Esophagus muscularis mucosa (tissue), 4 donors: ENCODE measurements at regions not wholly inside any gene's neighbourhood (a gene's known extent, or its start where the extent isn't known, plus 50 kb on each side); places are given as distances from the start of the nearest gene placed in this dataset.

Experiments used
- CTCF ChIP-seq, 3 experiments: fragments of 200-600 bp in 2 of 3; fragments of 450-650 bp in 1 of 3; sonication (generic) in 2 of 3; IDR thresholded peaks; one replicate each; pipeline ENCODE4 v1.5.1; 2017 to 2019; ENCODE audit warnings: antibody characterized with exemption in 3 of 3, mild to moderate bottlenecking in 2 of 3, moderate library complexity in 1 of 3
- EP300 ChIP-seq: sonication (generic); formaldehyde crosslinking; IDR thresholded peaks from one replicate; pipeline ENCODE4 v1.6.1; 2017; ENCODE audit warnings: antibody characterized with exemption
- POLR2A ChIP-seq: fragments of 450-650 bp; IDR thresholded peaks from one replicate; pipeline ENCODE4 v1.6.1; 2017; ENCODE audit warnings: antibody characterized with exemption, moderate library complexity, mild to moderate bottlenecking, low read depth

DNA sequence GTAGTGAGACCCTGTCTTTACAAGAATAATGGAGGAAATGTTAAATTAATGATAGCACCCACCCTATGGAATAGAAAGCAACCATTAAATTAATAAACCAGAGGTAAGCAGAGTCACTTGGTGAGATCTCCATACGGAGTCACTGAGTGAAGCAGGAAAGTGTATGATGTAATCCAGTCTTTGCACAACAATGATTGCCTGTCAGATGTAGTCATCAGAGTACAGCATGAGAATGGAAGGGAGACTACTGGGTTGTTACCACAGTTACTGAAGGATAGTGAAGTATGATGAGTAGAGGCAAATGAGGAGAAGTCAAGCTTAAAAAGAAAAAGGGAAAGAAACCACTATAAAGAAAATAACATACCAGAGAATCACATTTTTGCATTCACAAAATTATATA is 371.9 kb upstream of the SHH start:
- TF ChIP-seq EP300: no peak
- no peak for TF ChIP-seq CTCF (IDR thresholded peaks at IDR 0.05)
- no peak for TF ChIP-seq POLR2A
